LoVo (cell line): ENCODE measurements at regions not wholly inside any gene's neighbourhood (a gene's known extent, or its start where the extent isn't known, plus 50 kb on each side); places are given as distances from the start of the nearest gene placed in this dataset.
"Not testable (repeated sequence)": the region's sequence is repeated elsewhere in the genome, so short reads cannot be mapped to it uniquely, and the experiment has no call there.

ENCODE experiments used
- DNase-seq: peaks from one replicate; pipeline ENCODE4 v3.0.0-alpha.2; 2016; ENCODE audit warnings: low spot score

DNA sequence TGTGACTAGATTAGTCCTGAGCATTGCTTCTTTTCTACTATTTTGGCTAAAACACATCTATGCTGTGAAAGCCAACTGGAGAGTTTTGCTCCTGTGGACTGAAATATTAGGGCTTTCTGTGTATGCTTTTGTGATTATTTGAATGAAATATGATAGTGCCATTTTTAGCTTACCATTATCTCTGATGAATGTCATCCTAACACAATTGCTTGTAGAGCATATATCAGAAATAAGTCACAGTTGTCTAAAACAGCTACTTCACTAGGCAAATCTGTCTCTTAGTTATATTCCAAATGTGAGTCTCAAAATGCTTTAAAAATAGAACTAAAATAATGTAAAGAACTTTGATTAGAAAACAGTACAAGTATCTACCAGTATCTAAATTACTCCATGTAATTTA is 401.4 kb upstream of the PTCHD4 start:
- DNase-seq = no peak

GRCh38 chr6:48511378-48511777 is 400.4 kb upstream of the PTCHD4 start:
- DNase-seq = no peak

- DNase-seq = no peak
Measured at GRCh38 chr6:48505621-48506020, 394.6 kb upstream of the PTCHD4 start.

- DNase-seq = not testable (repeated sequence)
Measured at GRCh38 chr6:48493432-48493831, 382.4 kb upstream of the PTCHD4 start.

GRCh38 chr6:48490658-48491057 is 379.7 kb upstream of the PTCHD4 start:
- no peak for DNase-seq

- no peak for DNase-seq
Measured at GRCh38 chr6:48486876-48487275, 375.9 kb upstream of the PTCHD4 start.

- DNase-seq = no peak
Measured at GRCh38 chr6:48486373-48486772, 375.4 kb upstream of the PTCHD4 start.

GRCh38 chr6:48476257-48476656 is 365.3 kb upstream of the PTCHD4 start:
- DNase-seq = no peak

- DNase-seq = no peak
Measured at GRCh38 chr6:48475275-48475674, 364.3 kb upstream of the PTCHD4 start.

DNA sequence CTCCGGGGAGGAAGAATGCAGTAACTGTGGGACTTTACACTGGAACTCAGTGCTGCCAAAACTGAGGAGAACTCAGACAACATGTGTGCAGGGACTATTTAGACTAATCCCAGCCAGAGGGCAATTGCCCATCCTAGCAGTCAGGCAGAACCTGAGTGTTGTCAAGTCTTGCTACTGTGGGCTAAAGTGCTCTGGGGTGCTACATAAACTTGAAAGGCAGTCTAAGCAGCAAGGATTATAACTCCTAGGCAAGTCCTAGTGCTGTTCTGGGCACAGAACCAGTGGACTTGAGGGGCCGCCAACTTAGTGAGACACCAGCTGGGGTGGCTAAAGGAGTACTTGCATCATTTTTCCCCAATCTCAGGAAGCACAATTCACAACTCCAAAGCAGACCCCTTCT is 363.8 kb upstream of the PTCHD4 start:
- DNase-seq = no peak

- DNase-seq = no peak
Measured at GRCh38 chr6:48474136-48474535, 363.1 kb upstream of the PTCHD4 start.

- DNase-seq = no peak
Measured at GRCh38 chr6:48472535-48472934, 361.5 kb upstream of the PTCHD4 start.

- no peak for DNase-seq
Measured at GRCh38 chr6:48472091-48472490, 361.1 kb upstream of the PTCHD4 start.

GRCh38 chr6:48471326-48471725 is 360.3 kb upstream of the PTCHD4 start:
- DNase-seq = no peak

DNA sequence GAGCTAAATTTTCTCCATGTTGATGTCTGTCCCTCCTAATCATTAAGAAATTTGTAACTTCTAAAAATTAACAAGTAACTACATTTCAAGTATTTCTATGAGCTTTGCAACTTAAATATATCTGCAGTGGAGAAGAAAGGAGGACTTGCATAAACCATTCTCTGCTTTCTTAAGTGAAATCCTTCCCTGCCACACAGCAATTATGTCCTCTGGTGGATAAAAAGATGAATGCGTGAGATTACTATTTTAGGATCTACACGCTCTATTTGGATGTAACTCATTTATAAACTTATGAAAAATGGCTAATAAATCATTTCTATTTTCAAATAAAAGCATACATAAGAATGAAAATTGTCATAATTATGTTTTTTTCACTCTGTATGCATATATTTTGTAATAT is 338.0 kb upstream of the PTCHD4 start:
- DNase-seq = no peak

- no peak for DNase-seq
Measured at GRCh38 chr6:48447251-48447650, 336.3 kb upstream of the PTCHD4 start.

DNA sequence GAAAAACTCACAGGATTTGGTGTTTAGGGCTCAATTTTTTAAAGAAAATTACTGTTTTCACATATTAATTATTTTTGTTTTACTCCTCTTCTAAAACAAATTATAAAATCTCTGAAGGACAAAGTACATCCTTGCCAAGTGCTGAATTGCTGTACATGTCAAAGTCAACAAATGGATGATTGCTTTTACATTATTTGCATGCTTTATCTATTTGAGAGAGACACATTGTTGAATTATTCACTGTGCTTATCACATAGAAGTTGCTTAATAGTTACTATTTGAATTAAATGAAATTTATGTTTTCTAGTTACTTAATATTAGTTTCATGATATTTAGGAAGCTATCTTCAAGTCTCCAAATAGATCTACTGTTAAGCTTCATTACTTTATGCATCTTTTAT is 318.6 kb upstream of the PTCHD4 start:
- no peak for DNase-seq

DNA sequence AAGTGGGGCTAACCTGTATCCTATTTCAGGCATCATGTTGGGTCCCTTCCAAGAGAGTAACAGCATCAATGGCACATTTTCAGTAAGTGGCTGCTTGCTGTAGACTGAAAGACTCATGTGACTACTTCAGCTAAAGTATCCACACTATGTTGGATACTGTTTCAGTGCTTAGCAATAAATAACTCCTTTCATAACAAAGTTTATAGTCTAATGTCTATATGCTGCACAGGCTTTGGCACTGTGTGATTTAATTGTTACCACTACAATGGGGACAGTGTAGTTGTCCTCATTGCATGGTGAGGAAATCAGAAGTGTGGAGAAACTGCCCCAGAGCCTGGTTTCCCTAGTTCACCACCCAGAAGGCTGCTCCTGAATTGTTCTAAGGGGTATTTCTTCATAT is 318.0 kb upstream of the PTCHD4 start:
- DNase-seq = no peak

DNA sequence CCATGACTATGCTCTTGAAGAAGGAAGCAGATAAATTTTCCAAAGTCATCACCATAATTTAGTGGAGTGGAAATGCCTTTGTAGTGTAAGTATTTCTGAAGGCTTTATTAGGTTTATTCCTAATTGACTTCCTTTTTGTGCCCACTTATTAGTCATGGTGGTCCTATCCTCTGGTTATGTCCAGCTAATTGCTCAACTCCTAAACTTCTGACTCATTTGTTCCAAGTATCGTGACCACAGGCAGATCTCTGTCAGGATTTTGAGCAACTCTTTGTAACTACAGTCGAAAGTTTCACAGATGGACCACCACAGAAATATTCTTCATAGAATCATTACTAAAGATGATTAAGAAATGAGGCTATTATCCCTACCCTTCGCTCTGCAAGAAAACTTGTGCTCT is 315.6 kb upstream of the PTCHD4 start:
- no peak for DNase-seq

- no peak for DNase-seq
Measured at GRCh38 chr6:48423640-48424365, 312.8 kb upstream of the PTCHD4 start.

DNA sequence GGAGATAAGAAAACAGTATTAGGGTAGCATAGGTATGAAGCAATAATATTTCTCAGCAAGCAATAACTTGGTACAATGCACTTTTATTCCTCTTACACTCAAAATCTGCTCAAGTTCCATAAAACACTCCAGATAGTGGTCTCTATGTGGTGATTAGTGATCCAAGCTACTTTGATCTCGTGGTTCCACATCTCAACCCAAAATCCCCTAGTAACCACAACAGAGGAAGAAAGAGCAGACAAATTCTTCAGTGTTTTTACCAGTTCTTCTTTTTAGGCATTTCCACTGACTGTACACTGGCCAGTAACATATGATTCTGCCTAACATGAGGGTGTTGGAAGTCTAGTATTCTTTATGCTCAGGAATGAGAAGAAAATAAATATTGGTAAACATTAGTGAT is 309.0 kb upstream of the PTCHD4 start:
- no peak for DNase-seq

- DNase-seq = no peak
Measured at GRCh38 chr6:48417927-48418326, 306.9 kb upstream of the PTCHD4 start.

GRCh38 chr6:48412656-48413055 is 301.7 kb upstream of the PTCHD4 start:
- no peak for DNase-seq

- DNase-seq = no peak
Measured at GRCh38 chr6:48404927-48405326, 293.9 kb upstream of the PTCHD4 start.

- DNase-seq = no peak
Measured at GRCh38 chr6:48403587-48403986, 292.6 kb upstream of the PTCHD4 start.
